ENCODE measurements at regions not wholly inside any gene's neighbourhood (a gene's known extent, or its start where the extent isn't known, plus 50 kb on each side); places are given as distances from the start of the nearest gene placed in this dataset.

DNA sequence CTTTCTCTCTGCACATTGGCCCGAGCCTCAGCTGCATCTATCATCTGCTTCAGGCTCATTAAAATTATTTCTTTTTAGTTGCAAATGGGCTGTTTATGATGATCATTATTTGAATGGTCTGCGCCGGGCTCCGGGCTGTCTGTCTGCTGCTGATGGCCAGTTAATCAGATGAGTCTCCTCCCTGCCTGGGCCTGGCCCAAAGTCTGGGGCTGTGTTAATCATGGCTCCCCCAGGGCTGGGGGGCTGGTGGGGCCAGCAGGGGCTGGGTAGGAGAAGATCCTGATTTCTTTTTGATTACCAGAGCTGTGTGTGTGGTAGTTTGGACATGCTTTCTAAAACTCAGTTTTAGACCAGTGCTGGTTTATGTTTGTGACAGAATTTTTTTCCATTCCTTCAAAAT is 159.1 kb downstream of the PHETA1 start:
- ChIA-PET RAD21 (ENCODE audit: low non-redundant PET in 1 of 2, low total read pairs in 2 of 2, uncharacterized antibody in 2 of 2, unreplicated experiment in 2 of 2) (no interaction called here), CTCF (interaction anchor here (0.6 kb wide), 1 partner anchor 23 kb away, joined by 3 read pairs; no protein-coding TSS in a partner anchor), POLR2A (no interaction called here)
- H3K9me3 ChIP-seq (ENCODE audit: control insufficient read depth in 1 of 2, insufficient read depth in 1 of 2, low read depth in 1 of 2, low read length in 2 of 2), result no peaks in the 10 kb centered on the region
- H3K36me3 ChIP-seq (ENCODE audit: control insufficient read depth in 1 of 2, insufficient read depth in 2 of 2, low read length in 2 of 2), result no peaks in the 10 kb centered on the region
- TF ChIP-seq CTCF (IDR thresholded peaks at IDR 0.05 in 2 of 3, conservative IDR thresholded peaks at IDR 0.05 in 1 of 3; ENCODE audit: borderline replicate concordance in 1 of 3, insufficient read depth in 1 of 3, low read depth in 2 of 3, low read length in 2 of 3) (no peak), JUND (IDR thresholded peaks at IDR 0.05) (no peak), SP1 (IDR thresholded peaks at IDR 0.05; ENCODE audit: low read depth) (no peak), CBX3 (IDR thresholded peaks at IDR 0.05; ENCODE audit: low read depth) (no peak), CEBPB (IDR thresholded peaks at IDR 0.05; ENCODE audit: low read depth) (no peak), RAD21 (IDR thresholded peaks at IDR 0.05; ENCODE audit: low read depth) (no peak), ELF1 (IDR thresholded peaks at IDR 0.05; ENCODE audit: borderline replicate concordance, low read depth) (no peak)
- TF ChIP-seq, protein P1, sequence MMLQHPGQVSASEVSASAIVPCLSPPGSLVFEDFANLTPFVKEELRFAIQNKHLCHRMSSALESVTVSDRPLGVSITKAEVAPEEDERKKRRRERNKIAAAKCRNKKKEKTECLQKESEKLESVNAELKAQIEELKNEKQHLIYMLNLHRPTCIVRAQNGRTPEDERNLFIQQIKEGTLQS (IDR thresholded peaks at IDR 0.05), result no peak
- TF ChIP-seq, protein P2, sequence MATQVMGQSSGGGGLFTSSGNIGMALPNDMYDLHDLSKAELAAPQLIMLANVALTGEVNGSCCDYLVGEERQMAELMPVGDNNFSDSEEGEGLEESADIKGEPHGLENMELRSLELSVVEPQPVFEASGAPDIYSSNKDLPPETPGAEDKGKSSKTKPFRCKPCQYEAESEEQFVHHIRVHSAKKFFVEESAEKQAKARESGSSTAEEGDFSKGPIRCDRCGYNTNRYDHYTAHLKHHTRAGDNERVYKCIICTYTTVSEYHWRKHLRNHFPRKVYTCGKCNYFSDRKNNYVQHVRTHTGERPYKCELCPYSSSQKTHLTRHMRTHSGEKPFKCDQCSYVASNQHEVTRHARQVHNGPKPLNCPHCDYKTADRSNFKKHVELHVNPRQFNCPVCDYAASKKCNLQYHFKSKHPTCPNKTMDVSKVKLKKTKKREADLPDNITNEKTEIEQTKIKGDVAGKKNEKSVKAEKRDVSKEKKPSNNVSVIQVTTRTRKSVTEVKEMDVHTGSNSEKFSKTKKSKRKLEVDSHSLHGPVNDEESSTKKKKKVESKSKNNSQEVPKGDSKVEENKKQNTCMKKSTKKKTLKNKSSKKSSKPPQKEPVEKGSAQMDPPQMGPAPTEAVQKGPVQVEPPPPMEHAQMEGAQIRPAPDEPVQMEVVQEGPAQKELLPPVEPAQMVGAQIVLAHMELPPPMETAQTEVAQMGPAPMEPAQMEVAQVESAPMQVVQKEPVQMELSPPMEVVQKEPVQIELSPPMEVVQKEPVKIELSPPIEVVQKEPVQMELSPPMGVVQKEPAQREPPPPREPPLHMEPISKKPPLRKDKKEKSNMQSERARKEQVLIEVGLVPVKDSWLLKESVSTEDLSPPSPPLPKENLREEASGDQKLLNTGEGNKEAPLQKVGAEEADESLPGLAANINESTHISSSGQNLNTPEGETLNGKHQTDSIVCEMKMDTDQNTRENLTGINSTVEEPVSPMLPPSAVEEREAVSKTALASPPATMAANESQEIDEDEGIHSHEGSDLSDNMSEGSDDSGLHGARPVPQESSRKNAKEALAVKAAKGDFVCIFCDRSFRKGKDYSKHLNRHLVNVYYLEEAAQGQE (IDR thresholded peaks at IDR 0.05; ENCODE audit: low read depth), result no peak
- TF ChIP-seq, protein P3, sequence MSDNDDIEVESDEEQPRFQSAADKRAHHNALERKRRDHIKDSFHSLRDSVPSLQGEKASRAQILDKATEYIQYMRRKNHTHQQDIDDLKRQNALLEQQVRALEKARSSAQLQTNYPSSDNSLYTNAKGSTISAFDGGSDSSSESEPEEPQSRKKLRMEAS (IDR thresholded peaks at IDR 0.05), result no peak
- H3K27ac ChIP-seq (ENCODE audit: low read depth, low read length), result no peak overlapping the region
- no peak overlapping the region for H3K4me3 ChIP-seq (replicated peaks in 1 of 2; ENCODE audit: low read depth in 1 of 2, low read length in 2 of 2)
- intact Hi-C loops (cut with micrococcal nuclease), result no loop called here
- no peaks in the 10 kb centered on the region for H3K79me2 ChIP-seq (ENCODE audit: insufficient read depth, low read length)
- H4K20me1 ChIP-seq (ENCODE audit: insufficient read depth), result no peaks in the 10 kb centered on the region
- no peak overlapping the region for H3K4me2 ChIP-seq (ENCODE audit: low read length)
- no TSS peak for BruUV-seq (replicated peaks)
- no peaks in the 10 kb centered on the region for H3K4me1 ChIP-seq (ENCODE audit: control insufficient read depth in 1 of 2, insufficient read depth in 2 of 2, low read length in 2 of 2)
- no peaks in the 10 kb centered on the region for H3K9me2 ChIP-seq (ENCODE audit: insufficient read depth)
- no peak for ATAC-seq
- H3K27me3 ChIP-seq (ENCODE audit: insufficient read depth, low read length), result peaks cover 77% of the 10 kb centered on the region
- H2AFZ ChIP-seq (ENCODE audit: low read depth, low read length, poor library complexity, severe bottlenecking), result no peak overlapping the region
- no peak for DNase-seq (ENCODE audit: low read depth, low spot score)
- no peak overlapping the region for H3K9ac ChIP-seq (ENCODE audit: low read length)
